Testis (tissue), 2 donors: ENCODE measurements at regions not wholly inside any gene's neighbourhood (a gene's known extent, or its start where the extent isn't known, plus 50 kb on each side); places are given as distances from the start of the nearest gene placed in this dataset.
"Not testable (repeated sequence)": the region's sequence is repeated elsewhere in the genome, so short reads cannot be mapped to it uniquely, and the experiment has no call there.

Source experiments
- DNase-seq: peaks from one replicate; pipeline ENCODE4 v3.0.0-alpha.2; 2019
- H3K27ac ChIP-seq, 2 donors: fragments of 200-600 bp; sonication (generic); one replicate each; pipeline ENCODE4 v1.5.1; 2019
- H3K27me3 ChIP-seq: fragments of 200-600 bp; sonication (generic); one replicate; pipeline ENCODE4 v1.5.1; 2019
- H3K36me3 ChIP-seq: fragments of 200-600 bp; sonication (generic); one replicate; pipeline ENCODE4 v1.5.1; 2017; ENCODE audit warnings: low read depth; ENCODE audit errors: missing control alignments
- H3K4me1 ChIP-seq: fragments of 200-600 bp; sonication (generic); one replicate; pipeline ENCODE4 v1.5.1; 2019
- H3K4me3 ChIP-seq, 2 donors: fragments of 200-600 bp; sonication (generic); one replicate each; pipeline ENCODE4 v1.5.1; 2017 to 2019
- H3K9me3 ChIP-seq: fragments of 200-600 bp; sonication (generic); one replicate; pipeline ENCODE4 v1.5.1; 2017
- POLR2A ChIP-seq: fragments of 450-650 bp; IDR thresholded peaks from one replicate; pipeline ENCODE4 v1.6.1; 2017; ENCODE audit warnings: antibody characterized with exemption, mild to moderate bottlenecking, moderate library complexity
- WGBS, 2 donors: methylation state at CpG; one replicate each; pipeline ENCODE4 v1.1.5; 2018; 5-methylcytosine and 5-hydroxymethylcytosine counted together
- intact Hi-C: fragments of 100-400 bp; cut with DNase I; formaldehyde crosslinking; loops from one replicate; pipeline ENCODE4 v1.15.1; 2023; ENCODE audit warnings: low total_unique reads
- TF ChIP-seq, protein P1 (sequence below), 3 experiments: fragments of 450-650 bp in 2 of 3; fragments of 200-600 bp in 1 of 3; sonication (generic) in 1 of 3; IDR thresholded peaks; one replicate each; pipeline ENCODE4 v1.5.1; 2016 to 2019; ENCODE audit warnings: antibody characterized with exemption in 3 of 3, mild to moderate bottlenecking in 2 of 3, moderate library complexity in 1 of 3

DNA sequence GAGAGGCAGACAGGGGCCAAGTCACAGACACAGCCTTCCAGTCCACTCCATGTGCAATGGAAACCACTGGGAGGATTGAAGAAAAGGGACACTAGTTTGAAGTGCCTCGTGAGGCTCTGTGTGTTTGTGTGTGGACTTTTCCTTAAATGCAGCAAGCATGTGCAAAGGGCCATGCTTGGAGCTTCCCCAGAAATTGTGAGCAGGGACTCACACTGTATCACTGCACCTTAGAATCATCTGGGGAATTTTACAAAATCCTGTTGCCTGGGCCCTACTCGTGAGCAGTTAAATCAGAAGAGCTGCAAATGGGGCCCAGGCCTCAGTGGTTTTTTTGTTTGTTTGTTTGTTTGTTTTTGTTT is 137.8 kb downstream of the TRIM43 start:
- H3K27ac ChIP-seq, result no peak overlapping the region
- no peaks in the 10 kb centered on the region for H3K36me3 ChIP-seq
- no peaks in the 10 kb centered on the region for H3K9me3 ChIP-seq
- TF ChIP-seq POLR2A, result no peak
- TF ChIP-seq, protein P1, sequence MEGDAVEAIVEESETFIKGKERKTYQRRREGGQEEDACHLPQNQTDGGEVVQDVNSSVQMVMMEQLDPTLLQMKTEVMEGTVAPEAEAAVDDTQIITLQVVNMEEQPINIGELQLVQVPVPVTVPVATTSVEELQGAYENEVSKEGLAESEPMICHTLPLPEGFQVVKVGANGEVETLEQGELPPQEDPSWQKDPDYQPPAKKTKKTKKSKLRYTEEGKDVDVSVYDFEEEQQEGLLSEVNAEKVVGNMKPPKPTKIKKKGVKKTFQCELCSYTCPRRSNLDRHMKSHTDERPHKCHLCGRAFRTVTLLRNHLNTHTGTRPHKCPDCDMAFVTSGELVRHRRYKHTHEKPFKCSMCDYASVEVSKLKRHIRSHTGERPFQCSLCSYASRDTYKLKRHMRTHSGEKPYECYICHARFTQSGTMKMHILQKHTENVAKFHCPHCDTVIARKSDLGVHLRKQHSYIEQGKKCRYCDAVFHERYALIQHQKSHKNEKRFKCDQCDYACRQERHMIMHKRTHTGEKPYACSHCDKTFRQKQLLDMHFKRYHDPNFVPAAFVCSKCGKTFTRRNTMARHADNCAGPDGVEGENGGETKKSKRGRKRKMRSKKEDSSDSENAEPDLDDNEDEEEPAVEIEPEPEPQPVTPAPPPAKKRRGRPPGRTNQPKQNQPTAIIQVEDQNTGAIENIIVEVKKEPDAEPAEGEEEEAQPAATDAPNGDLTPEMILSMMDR (IDR thresholded peaks at IDR 0.05), result no peak
- H3K27me3 ChIP-seq, result no peaks in the 10 kb centered on the region
- intact Hi-C loops, result no loop called here
- WGBS, 2 donors, result 90 to 100% methylated on average over 2 of the region's 2 CpGs
- no peak for DNase-seq
- no peak overlapping the region for H3K4me3 ChIP-seq
- no peaks in the 10 kb centered on the region for H3K4me1 ChIP-seq

DNA sequence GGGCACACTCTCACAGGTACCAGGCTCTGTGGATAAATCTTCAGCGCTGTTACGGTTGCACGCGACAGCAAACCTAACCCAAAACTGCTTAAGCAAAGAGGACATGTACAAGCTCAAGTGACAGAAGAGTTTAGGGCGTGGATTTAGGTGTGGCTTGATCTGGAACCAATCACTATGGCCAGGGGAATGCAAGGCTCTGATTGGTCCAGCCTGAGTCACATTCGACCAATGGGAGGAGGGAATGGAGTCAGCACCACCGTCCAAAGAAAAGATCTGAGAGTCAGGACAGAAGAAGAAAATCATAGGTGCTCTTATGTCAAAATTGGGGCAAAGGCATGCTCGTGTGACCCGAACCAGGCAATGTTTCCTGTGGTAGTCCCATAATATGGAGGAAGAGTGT is 139.0 kb downstream of the TRIM43 start:
- H3K4me1 ChIP-seq, result no peaks in the 10 kb centered on the region
- no peaks in the 10 kb centered on the region for H3K36me3 ChIP-seq
- H3K27ac ChIP-seq, result no peak overlapping the region
- WGBS, 2 donors, result 57 to 71% methylated on average over 9 of the region's 9 CpGs
- H3K27me3 ChIP-seq, result no peaks in the 10 kb centered on the region
- H3K4me3 ChIP-seq, result no peak overlapping the region
- no peaks in the 10 kb centered on the region for H3K9me3 ChIP-seq
- DNase-seq, result peak; percentile 52
- no peak for TF ChIP-seq POLR2A
- intact Hi-C loops, result no loop called here

DNA sequence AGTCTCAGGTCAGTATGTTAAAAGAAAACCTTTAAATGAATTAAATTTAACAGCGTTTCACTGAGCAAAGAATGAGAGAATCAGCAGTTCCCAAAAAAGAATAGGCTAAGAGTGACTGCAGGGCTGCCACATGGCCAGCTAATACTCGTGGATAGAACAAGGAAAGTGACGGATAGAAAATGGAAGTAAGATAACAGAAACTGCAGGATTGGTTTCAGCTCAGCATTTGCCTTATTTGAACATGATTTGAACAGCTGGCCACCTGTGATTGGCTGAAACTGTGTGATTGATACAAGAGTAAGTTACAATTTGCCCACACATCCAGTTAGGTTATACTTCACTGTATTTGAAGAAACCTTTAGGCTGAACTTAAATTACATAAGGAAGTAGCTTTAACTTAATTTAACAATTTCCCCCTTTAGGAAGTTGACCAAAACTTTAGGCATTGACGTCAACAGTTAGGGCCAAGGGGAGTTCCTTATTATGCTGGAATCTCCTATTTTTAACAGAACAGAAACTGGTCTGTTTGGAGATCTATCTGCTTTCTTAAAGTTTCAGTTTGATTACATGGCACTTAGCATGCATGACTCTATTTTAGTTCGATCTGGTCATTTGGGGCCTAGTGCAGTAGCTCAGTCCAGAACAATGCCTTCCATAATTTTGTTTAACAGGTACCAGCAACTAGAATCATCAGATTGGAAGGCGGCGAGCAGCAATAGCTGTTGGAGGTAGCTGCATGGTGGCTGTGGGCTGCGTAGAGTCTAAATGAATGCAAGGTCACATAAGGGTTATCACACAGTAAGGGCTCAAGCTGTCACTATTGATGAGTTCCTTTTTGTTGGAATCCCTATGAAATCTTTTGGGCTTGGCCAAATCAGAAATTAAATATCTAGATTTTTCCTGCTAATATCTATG is 143.4 kb downstream of the TRIM43 start:
- intact Hi-C loops, result no loop called here
- no peaks in the 10 kb centered on the region for H3K27me3 ChIP-seq
- H3K4me1 ChIP-seq, result no peaks in the 10 kb centered on the region
- H3K4me3 ChIP-seq, result no peak overlapping the region
- no peak for DNase-seq
- no peak overlapping the region for H3K27ac ChIP-seq
- no peaks in the 10 kb centered on the region for H3K36me3 ChIP-seq
- TF ChIP-seq, protein P1 (IDR thresholded peaks at IDR 0.05), result no peak
- no peak for TF ChIP-seq POLR2A
- WGBS, 2 donors, result 80 to 82% methylated on average over 8 of the region's 8 CpGs
- no peaks in the 10 kb centered on the region for H3K9me3 ChIP-seq

DNA sequence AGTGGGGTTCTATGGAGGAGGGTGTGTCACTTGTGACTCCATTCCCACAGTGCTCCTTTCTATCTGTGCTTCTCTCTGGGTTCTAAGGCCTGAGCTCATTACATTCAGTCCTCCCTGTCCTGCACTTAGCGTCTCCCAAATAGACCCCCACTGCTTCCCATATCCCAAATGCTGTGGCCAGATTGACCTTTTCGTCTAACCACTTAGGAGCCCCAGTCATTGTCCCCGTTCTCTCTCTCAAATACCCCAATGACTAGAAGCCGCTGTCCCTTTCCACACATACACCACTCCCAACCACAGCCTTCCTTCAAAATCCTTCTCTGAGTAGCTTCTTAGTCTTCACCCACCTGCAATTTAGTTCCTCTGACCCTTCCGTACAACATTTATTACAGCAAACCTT is 146.5 kb downstream of the TRIM43 start:
- no peaks in the 10 kb centered on the region for H3K36me3 ChIP-seq
- no peaks in the 10 kb centered on the region for H3K4me1 ChIP-seq
- no peaks in the 10 kb centered on the region for H3K9me3 ChIP-seq
- intact Hi-C loops, result no loop called here
- DNase-seq, result no peak
- H3K27ac ChIP-seq, result no peak overlapping the region
- 95 to 97% methylated on average over 5 of the region's 5 CpGs for WGBS, 2 donors
- H3K27me3 ChIP-seq, result no peaks in the 10 kb centered on the region
- H3K4me3 ChIP-seq, result no peak overlapping the region
- TF ChIP-seq, protein P1 (IDR thresholded peaks at IDR 0.05), result no peak

DNA sequence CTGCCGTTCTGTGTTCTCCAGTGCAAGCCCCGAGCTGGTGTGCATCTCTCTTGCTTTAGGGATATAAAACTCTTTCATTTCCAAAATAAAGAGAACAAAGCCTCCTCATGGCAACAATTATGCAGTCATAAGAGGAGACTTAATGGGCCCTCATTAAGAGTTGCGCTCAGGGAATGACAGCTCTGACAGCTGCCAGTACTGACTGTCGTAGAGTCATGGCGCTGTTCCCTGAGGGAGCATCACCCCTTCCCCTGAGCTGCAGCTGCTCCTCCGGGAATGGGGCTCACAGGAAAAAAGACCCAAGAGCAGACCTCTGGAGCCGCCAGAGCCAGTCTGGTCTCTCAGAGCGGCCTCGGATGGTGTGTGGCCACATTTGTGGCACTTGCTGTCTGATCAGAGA is 160.3 kb downstream of the TRIM43 start:
- intact Hi-C loops, H3K27ac ChIP-seq, H3K4me3 ChIP-seq, H3K9me3 ChIP-seq, H3K4me1 ChIP-seq, H3K27me3 ChIP-seq, H3K36me3 ChIP-seq, DNase-seq: not testable (repeated sequence)
- WGBS, 2 donors, result 93 to 95% methylated on average over 7 to 9 of the region's 9 CpGs

DNA sequence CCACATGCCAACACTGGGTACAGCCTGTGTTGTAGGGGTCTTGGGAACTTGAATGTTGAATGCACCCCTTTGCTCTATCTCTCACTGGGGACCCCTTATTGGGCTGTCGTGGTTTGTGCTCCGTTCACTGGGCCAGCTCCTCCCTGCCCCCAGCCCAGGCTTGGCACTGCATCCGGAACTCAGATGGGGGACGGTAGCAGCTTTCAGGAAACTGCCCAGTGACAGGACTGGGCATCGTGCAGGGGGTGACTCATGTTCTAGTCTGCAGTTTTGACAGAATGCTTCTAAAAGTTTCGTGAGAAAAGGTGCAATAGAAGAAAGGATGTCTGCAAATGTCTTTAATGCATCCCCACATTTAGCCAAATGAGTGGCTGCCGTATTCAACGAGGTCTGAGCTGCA is 162.0 kb downstream of the TRIM43 start:
- H3K4me3 ChIP-seq, H3K9me3 ChIP-seq, H3K36me3 ChIP-seq, H3K27me3 ChIP-seq, intact Hi-C loops, H3K27ac ChIP-seq, H3K4me1 ChIP-seq, DNase-seq: not testable (repeated sequence)
- WGBS, 2 donors, result 87 to 89% methylated on average over 7 to 8 of the region's 8 CpGs

DNA sequence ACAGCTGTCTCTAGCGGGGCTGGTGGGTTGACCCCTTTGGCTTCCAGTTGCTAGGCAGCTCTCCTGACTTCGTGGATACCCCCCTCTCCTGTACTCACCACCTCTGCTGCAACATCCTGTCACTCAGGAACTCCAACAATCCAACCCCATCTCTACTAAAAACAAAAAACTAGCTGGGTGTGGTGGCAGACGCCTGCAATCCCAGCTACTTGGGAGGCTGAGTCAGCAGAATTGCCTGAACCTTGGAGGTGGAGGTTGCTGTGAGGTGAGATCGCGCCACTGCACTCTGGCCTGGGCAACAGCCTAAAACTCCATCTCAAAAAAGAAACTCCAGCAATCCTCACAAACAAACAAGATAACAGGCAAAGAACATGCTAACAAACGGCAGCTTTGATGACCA is 162.4 kb downstream of the TRIM43 start:
- H3K27ac ChIP-seq, H3K4me3 ChIP-seq, DNase-seq, H3K27me3 ChIP-seq, H3K9me3 ChIP-seq, H3K4me1 ChIP-seq, H3K36me3 ChIP-seq, intact Hi-C loops: not testable (repeated sequence)
- 54 to 58% methylated on average over 6 of the region's 6 CpGs for WGBS, 2 donors

DNA sequence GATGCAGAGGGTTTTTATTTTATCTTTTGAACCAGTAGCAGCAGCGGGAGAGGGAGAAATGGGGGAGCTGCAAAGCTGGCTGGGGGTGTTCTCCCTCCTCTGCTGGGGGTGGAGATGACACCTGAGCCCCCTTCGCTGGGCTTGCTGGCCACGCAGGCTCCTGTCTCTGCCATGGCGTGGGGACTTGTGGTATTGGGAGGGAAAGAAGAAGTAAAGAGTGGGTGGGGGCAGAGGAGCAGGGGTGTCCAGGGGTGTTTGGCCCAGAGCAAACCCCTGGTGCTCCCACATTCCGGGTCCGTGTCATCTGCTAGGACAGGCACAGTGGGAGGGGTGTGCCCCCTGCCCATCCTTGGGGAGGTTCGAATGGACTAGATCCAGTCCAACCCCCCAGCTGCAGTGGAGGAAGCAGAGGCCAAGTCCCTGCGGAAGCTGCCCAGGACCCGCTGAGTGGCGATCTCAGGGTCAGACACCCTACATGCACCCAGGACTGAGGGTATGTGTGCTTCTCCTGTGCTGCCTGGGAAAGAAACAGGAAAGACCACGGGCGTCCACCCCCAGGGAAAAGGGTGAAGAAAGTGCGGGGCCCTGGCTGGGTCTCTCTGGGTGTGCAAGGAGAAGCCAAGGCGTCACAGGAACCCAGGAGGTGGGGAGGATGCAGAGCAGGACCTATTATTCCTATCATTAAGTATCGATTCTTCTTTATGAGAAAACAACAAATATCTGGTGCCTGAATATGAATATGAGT is 163.2 kb downstream of the TRIM43 start:
- H3K27me3 ChIP-seq, H3K9me3 ChIP-seq, intact Hi-C loops, H3K27ac ChIP-seq, H3K4me1 ChIP-seq, H3K36me3 ChIP-seq, DNase-seq, H3K4me3 ChIP-seq: not testable (repeated sequence)
- WGBS, 2 donors, result 79 to 80% methylated on average over 10 to 15 of the region's 15 CpGs
